Osteoblast (primary cell): ENCODE measurements at regions not wholly inside any gene's neighbourhood (a gene's known extent, or its start where the extent isn't known, plus 50 kb on each side); places are given as distances from the start of the nearest gene placed in this dataset.
"Not testable (repeated sequence)": the region's sequence is repeated elsewhere in the genome, so short reads cannot be mapped to it uniquely, and the experiment has no call there.

Experiments
- DNase-seq: peaks from one replicate; pipeline ENCODE4 v3.0.0; 2011; ENCODE audit warnings: low spot score, mixed read lengths; ENCODE audit not compliant: insufficient read length; ENCODE audit errors: missing footprints
- H2AFZ ChIP-seq: 2 replicates; pipeline ENCODE4 v1.6.0; 2011; ENCODE audit warnings: mild to moderate bottlenecking, low read length
- H3K27ac ChIP-seq: 2 replicates; pipeline ENCODE4 v1.5.1; 2011; ENCODE audit warnings: mild to moderate bottlenecking, low read depth, low read length, moderate library complexity
- H3K27me3 ChIP-seq: 2 replicates; pipeline ENCODE4 v1.6.0; 2012; ENCODE audit warnings: mild to moderate bottlenecking, control low read depth, inconsistent platforms, low read length, moderate library complexity; ENCODE audit not compliant: insufficient read depth
- H3K36me3 ChIP-seq: 2 replicates; pipeline ENCODE4 v1.5.1; 2011; ENCODE audit warnings: mild to moderate bottlenecking, low read length, control low read depth, moderate library complexity; ENCODE audit not compliant: insufficient read depth
- H3K4me1 ChIP-seq: 2 replicates; pipeline ENCODE4 v1.5.1; 2011; ENCODE audit warnings: mild to moderate bottlenecking, low read length, control low read depth, moderate library complexity; ENCODE audit not compliant: insufficient read depth
- H3K4me2 ChIP-seq: 2 replicates; pipeline ENCODE4 v1.6.0; 2011; ENCODE audit warnings: mild to moderate bottlenecking, low read length; ENCODE audit not compliant: insufficient read depth
- H3K4me3 ChIP-seq: fragments of 200-600 bp; sonication (generic); 3 replicates; pipeline ENCODE4 v1.5.1; 2012; ENCODE audit warnings: mild to moderate bottlenecking, low read length, inconsistent platforms; ENCODE audit not compliant: insufficient read depth
- H3K79me2 ChIP-seq: 2 replicates; pipeline ENCODE4 v1.6.0; 2012; ENCODE audit warnings: mild to moderate bottlenecking, low read length, control low read depth, inconsistent platforms; ENCODE audit not compliant: insufficient read depth
- H3K9me3 ChIP-seq: 2 replicates; pipeline ENCODE4 v1.5.1; 2011; ENCODE audit warnings: low read depth, low read length, control low read depth
- H4K20me1 ChIP-seq: 2 replicates; pipeline ENCODE4 v1.6.0; 2012; ENCODE audit warnings: mild to moderate bottlenecking, low read length, control low read depth; ENCODE audit not compliant: insufficient read depth
- CTCF ChIP-seq: IDR thresholded peaks from 2 replicates; pipeline ENCODE4 v1.5.1; 2011; ENCODE audit warnings: mild to moderate bottlenecking, low read depth, low read length, moderate library complexity; ENCODE audit errors: extremely low read depth

- Histone ChIP-seq H3K27ac (no peak overlapping the region), H3K9me3 (no peaks in the 10 kb centered on the region), H3K4me3 (no peak overlapping the region), H3K79me2 (no peaks in the 10 kb centered on the region), H2AFZ (no peak overlapping the region), H4K20me1 (no peaks in the 10 kb centered on the region), H3K4me2 (no peak overlapping the region), H3K4me1 (no peaks in the 10 kb centered on the region), H3K36me3 (no peaks in the 10 kb centered on the region), H3K27me3 (no peaks in the 10 kb centered on the region)
- DNase-seq = no peak
- no peak for TF ChIP-seq CTCF
Measured at GRCh38 chr2:16025876-16026640, 85.7 kb downstream of the MYCN start.

- Histone ChIP-seq H3K27ac (no peak overlapping the region), H3K4me2 (no peak overlapping the region), H3K9me3 (no peaks in the 10 kb centered on the region), H3K27me3 (no peaks in the 10 kb centered on the region), H4K20me1 (no peaks in the 10 kb centered on the region), H2AFZ (no peak overlapping the region), H3K4me1 (no peaks in the 10 kb centered on the region), H3K79me2 (no peaks in the 10 kb centered on the region), H3K4me3 (no peak overlapping the region), H3K36me3 (no peaks in the 10 kb centered on the region)
- DNase-seq = no peak
- TF ChIP-seq CTCF = no peak
Measured at GRCh38 chr2:16025211-16025875, 85.0 kb downstream of the MYCN start.

- H3K36me3 ChIP-seq, H3K9me3 ChIP-seq, H3K4me3 ChIP-seq, H3K27me3 ChIP-seq, H3K4me1 ChIP-seq, H2AFZ ChIP-seq, H3K79me2 ChIP-seq, H3K4me2 ChIP-seq, H3K27ac ChIP-seq, DNase-seq, H4K20me1 ChIP-seq: not testable (repeated sequence)
Measured at GRCh38 chr2:16024628-16025027, 84.3 kb downstream of the MYCN start.

GRCh38 chr2:16023506-16024360 is 83.4 kb downstream of the MYCN start:
- H3K4me2 ChIP-seq = no peak overlapping the region
- H3K79me2 ChIP-seq = no peaks in the 10 kb centered on the region
- no peaks in the 10 kb centered on the region for H3K27me3 ChIP-seq
- no peak overlapping the region for H2AFZ ChIP-seq
- H3K4me3 ChIP-seq = no peak overlapping the region
- H3K9me3 ChIP-seq = no peaks in the 10 kb centered on the region
- H4K20me1 ChIP-seq = no peaks in the 10 kb centered on the region
- H3K27ac ChIP-seq = no peak overlapping the region
- no peaks in the 10 kb centered on the region for H3K4me1 ChIP-seq
- H3K36me3 ChIP-seq = no peaks in the 10 kb centered on the region
- no peak for DNase-seq
- no peak for TF ChIP-seq CTCF
